ENCODE measurements at regions not wholly inside any gene's neighbourhood (a gene's known extent, or its start where the extent isn't known, plus 50 kb on each side); places are given as distances from the start of the nearest gene placed in this dataset.
"Not testable (repeated sequence)": the region's sequence is repeated elsewhere in the genome, so short reads cannot be mapped to it uniquely, and the experiment has no call there.

DNA sequence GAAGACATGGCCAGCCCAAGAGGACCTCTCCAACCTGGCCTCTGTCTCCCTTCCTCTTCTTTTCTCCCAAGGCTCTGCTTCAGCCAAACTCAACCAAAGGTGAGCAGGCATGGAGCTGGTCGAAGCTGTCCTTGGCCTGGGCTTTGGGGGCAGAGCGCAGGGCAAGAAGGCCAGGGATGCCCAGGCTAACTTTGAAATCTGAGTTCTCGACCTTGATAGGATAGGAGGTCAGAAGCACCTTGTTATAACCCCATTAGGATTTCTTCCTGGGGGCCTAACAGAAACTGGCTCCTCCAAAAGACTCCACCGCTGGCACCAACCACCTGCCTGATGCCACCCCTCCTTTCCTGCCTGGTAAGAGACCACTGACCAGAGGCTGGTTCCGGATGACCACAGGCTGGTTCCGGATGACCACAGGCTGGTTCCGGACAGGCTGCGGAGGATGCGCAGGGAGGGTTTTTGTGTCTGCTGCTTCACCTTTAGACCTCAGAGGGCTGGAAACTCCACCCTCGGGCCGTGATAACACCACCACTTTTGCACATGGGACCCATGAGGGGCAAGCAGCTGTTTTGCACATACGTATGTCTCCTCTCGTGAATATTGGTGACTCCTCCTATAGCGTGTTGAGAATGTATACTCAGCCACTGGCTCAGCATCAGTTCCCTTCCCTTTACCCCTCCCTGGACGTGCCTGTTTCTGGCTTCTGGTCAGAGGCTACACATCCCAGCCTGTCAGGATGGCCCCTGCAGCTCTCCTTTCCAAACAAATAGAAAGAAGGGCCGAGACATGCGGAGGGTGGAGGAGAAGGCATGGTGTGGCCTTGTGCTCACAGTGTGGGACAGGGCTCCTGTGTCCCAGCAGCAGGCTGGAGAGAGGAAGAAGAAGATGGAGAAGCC lies 140.1 kb downstream of the DNAJB6 start:
- Mint-ChIP-seq H3K27me3 (no peaks in the 10 kb centered on the region), H3K4me3 (peak overlapping the region; percentile 61), H3K9me3 (peaks cover 9% of the 10 kb centered on the region), H3K4me1 (peaks cover 13% of the 10 kb centered on the region), H3K36me3 (ENCODE audit: low read depth) (no peaks in the 10 kb centered on the region), H3K27ac (no peak overlapping the region)
- ATAC-seq (replicated peaks): no peak

DNA sequence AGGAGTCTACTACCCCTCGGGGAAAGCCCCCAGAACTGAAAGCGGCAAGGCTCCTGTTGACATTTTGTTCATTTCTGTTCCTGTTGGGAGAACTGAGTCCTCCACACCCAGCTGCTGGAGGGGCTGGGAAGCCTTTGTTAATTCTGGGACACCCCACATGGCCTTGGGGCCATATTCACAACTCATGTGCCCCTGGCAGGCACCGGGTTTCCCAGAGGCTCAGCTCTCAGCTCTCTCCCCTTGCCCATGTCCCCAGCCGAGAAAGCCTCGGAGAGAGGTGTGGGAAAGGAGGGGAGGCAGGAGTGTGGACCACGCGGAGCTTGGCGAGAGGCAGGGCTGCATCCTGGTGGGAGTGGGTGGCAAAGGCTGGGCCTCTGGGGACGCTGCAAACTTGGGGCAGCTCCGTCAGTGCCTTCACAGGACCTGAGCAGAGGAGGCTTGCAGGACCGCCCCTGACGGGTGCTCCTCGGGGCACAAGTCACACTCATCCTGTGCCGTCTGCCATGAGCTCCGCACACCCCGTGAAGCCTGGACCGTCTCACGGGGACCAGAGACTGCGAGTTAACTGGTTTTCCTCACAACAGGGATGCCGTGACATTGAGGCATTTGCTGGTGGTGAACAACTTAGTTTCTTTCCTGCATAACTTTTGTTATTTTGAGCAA lies 140.9 kb downstream of the DNAJB6 start:
- Mint-ChIP-seq H3K9me3 (peaks cover 7% of the 10 kb centered on the region), H3K36me3 (ENCODE audit: low read depth) (no peaks in the 10 kb centered on the region), H3K27ac (no peak overlapping the region), H3K4me1 (peaks cover 9% of the 10 kb centered on the region), H3K4me3 (peak overlapping the region; percentile 61), H3K27me3 (no peaks in the 10 kb centered on the region)
- ATAC-seq (replicated peaks): peak; percentile 79

DNA sequence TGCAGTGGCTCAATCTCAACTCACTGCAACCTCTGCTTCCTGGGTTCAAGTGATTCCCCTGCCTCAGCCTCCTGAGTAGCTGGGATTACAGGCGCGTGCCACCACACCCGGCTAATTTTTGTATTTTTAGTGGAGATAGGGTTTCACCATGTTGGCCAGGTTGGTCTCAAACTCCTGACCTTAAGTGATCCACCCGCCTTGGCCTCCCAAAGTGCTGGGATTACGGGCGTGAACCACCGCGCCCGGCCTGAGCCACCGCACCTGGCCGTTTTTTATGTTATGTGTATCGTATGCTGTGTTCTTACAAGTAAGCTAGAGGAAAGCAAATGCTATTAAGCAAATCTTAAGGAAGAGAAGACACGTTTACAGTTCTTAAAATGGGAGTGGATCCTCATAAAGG lies 141.8 kb downstream of the DNAJB6 start:
- not testable (repeated sequence) for H3K4me1 Mint-ChIP-seq
- peak overlapping the region; percentile 61 for H3K4me3 Mint-ChIP-seq

DNA sequence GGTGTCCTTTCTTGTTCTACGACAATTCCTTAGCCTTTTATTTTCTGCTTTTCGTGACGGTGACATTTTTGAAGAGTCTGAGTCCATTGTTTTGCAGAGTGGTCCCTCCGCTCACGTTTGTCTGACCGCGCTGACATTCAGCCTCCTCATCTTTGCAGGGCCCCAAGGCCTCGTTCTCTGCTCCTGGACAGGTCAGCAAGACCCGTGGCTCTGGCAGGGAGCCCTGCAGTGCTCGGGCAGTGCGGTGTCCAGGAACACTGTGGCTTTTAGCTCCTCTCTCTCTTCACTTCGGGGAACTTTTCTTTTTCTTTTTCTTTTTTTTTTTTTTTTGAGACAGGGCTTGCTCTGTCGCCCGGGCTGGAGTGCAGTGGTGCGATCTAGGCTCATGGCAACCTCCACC lies 142.5 kb downstream of the DNAJB6 start:
- H3K4me3 Mint-ChIP-seq: no peak overlapping the region
- H3K27ac Mint-ChIP-seq: no peak overlapping the region
- H3K36me3 Mint-ChIP-seq (ENCODE audit: low read depth): no peaks in the 10 kb centered on the region
- H3K4me1 Mint-ChIP-seq: peaks cover 6% of the 10 kb centered on the region
- ATAC-seq (replicated peaks): no peak
- no peaks in the 10 kb centered on the region for H3K9me3 Mint-ChIP-seq
- H3K27me3 Mint-ChIP-seq: no peaks in the 10 kb centered on the region

More for the DNA sequence above, 141.8 kb downstream of the DNAJB6 start:
- not testable (repeated sequence) for H3K27me3 Mint-ChIP-seq; H3K36me3 Mint-ChIP-seq (ENCODE audit: low read depth); ATAC-seq (replicated peaks); H3K27ac Mint-ChIP-seq; H3K9me3 Mint-ChIP-seq

DNA sequence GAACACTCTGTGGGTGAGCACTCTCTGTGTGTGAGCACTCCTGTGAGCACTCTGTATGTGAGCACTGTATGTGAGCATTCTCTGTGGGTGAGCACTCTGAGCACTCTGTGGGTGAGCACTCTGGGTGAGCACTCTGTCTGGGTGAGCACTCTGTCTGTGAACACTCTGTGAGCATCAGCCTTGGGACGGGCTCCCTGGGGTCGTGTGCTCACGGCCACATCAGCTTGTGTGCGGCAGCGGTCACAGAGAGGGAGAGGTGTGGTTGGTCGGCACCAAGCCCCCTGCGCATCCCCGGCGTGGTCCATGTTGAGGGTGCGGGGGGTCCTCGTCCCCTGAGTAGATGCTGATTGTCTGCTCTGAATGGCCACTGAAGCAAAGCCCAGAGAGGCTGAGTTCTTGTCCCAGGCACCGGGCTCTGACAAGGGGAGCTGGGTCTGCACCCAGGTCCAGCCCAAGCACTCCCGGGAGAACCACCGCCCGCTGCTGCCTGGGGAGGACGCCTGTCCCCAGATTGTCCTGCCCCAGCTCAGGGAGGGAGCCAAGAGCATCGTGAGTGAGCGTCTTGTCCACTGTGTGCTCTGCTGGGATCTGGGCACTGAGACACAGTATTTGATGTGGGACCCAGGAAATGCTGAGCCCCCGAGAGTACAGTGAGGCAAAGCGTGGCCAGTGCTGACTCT lies 143.7 kb downstream of the DNAJB6 start:
- Mint-ChIP-seq H3K27me3 (no peaks in the 10 kb centered on the region), H3K36me3 (ENCODE audit: low read depth) (no peaks in the 10 kb centered on the region), H3K4me1 (peaks cover 6% of the 10 kb centered on the region), H3K27ac (no peak overlapping the region), H3K9me3 (no peaks in the 10 kb centered on the region), H3K4me3 (no peak overlapping the region)
- no peak for ATAC-seq (replicated peaks)

DNA sequence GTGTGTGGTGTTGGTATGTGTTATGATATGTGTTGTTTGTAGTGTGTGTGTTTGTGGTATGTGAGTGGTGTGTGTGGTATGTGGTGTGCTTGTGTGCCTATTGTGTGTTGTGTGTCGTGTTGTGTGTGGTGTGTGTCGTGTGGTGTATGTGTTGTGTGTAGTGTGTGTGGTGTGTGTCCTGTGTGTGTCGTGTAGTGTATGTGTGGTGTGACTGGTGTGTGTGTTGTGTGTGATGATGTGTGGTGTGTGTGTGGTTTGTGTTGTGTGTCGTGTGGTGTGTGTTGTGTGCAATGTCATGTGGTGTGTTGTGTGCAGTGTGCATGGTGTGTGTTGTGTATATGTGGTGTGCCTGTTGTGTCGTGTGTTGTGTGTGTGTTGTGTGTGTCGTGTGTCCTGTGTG lies 144.6 kb downstream of the DNAJB6 start:
- Mint-ChIP-seq H3K4me1 (peaks cover 6% of the 10 kb centered on the region), H3K9me3 (no peaks in the 10 kb centered on the region), H3K4me3 (no peak overlapping the region), H3K27me3 (no peaks in the 10 kb centered on the region), H3K27ac (no peak overlapping the region), H3K36me3 (ENCODE audit: low read depth) (no peaks in the 10 kb centered on the region)
- no peak for ATAC-seq (replicated peaks)

DNA sequence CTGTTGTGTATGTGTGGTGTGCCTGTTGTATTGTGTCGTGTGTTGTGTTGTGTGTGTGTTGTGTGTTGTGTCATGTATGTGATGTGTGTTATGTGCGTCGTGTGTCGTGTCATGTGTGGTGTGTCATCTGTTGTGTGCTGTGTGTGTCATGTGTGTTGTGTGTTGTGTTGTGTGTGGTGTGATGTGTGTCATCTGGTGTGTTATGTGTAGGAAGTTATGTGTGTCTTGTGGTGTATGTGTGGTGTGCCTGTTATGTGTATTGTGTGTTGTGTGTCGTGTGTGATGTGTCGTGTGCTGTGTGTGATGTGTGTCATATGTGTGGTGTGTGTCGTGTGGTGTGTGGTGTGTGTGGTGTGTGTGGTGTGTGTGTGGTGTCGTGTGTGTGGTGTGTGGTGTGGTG lies 145.2 kb downstream of the DNAJB6 start:
- ATAC-seq (replicated peaks): no peak
- Mint-ChIP-seq H3K27me3 (no peaks in the 10 kb centered on the region), H3K4me3 (no peak overlapping the region), H3K27ac (no peak overlapping the region), H3K36me3 (ENCODE audit: low read depth) (no peaks in the 10 kb centered on the region), H3K4me1 (peaks cover 6% of the 10 kb centered on the region), H3K9me3 (no peaks in the 10 kb centered on the region)

DNA sequence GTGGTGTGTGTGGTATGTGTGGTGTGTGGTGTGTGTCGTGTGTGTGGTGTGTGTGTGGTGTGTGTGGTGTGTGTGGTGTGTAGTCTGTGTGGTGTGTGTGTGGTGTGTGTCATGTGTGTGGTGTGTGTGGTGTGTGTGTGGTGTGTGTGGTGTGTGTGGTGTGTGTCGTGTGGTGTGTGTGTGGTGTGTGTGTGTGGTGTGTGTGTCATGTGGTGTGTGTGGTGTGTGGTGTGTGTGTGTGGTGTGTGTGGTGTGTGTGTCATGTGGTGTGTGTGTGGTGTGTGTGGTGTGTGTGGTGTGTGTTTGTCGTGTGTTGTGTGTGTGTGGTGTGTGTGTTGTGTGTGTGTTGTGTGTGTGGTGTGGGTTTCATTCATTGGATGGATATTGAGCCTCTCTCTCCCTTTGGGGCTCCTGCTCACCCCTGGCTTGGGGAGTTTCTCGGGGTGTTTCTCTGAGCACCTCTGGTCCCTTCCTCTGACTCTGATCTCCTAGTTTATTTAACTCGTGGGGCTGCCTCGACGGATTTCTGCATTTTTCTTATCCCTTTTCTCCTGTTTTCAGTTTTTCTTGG lies 145.8 kb downstream of the DNAJB6 start:
- Mint-ChIP-seq H3K27me3 (no peaks in the 10 kb centered on the region), H3K36me3 (ENCODE audit: low read depth) (no peaks in the 10 kb centered on the region), H3K4me1 (peaks cover 6% of the 10 kb centered on the region), H3K4me3 (no peak overlapping the region), H3K27ac (no peak overlapping the region), H3K9me3 (no peaks in the 10 kb centered on the region)
- no peak for ATAC-seq (replicated peaks)

DNA sequence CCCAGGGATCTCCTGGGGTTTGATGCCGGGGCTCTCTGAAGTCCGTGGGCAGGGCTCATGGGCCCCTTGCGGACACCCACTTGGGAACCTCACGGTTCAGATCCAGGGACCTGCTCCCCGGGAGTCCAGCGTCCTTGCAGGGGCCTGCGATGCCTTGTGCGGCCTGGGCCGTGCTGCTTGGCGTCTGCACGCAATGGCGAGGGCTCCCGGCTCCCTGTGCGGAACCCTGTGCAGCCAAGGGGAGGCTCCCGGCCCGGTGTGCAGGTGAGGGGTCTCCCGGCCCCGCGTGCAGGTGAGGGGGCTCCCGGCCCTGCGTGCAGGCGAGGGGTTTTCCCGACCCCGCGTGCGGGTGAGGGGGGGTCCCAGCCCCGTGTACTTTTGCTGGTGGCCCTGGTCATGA lies 146.7 kb downstream of the DNAJB6 start:
- no peaks in the 10 kb centered on the region for H3K36me3 Mint-ChIP-seq (ENCODE audit: low read depth)
- H3K4me3 Mint-ChIP-seq: no peak overlapping the region
- H3K27ac Mint-ChIP-seq: no peak overlapping the region
- H3K27me3 Mint-ChIP-seq: no peaks in the 10 kb centered on the region
- H3K9me3 Mint-ChIP-seq: no peaks in the 10 kb centered on the region
- H3K4me1 Mint-ChIP-seq: no peaks in the 10 kb centered on the region
- ATAC-seq (replicated peaks): no peak

DNA sequence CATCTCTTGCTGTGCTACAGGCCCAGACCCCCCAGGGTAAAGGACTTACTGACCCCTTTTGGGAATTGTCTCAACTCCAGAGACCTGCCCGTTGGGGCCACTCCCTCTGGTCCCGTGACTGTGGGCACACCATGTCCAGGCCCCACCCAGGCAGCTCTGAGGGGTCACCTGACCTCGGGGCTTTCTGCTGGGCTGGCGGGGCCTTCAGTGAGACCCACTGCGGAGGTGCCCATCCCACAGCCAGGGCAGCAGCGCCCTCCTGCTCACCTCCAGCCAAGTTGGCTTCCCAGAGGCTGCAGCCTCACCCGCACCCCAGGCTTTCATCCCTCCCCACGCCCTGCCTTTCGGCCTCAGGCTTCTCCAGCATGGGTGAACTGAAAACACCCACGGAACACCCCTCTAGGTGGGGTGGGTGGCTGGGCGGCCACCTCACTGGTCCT lies 147.2 kb downstream of the DNAJB6 start:
- H3K36me3 Mint-ChIP-seq (ENCODE audit: low read depth): no peaks in the 10 kb centered on the region
- ATAC-seq (replicated peaks): no peak

DNA sequence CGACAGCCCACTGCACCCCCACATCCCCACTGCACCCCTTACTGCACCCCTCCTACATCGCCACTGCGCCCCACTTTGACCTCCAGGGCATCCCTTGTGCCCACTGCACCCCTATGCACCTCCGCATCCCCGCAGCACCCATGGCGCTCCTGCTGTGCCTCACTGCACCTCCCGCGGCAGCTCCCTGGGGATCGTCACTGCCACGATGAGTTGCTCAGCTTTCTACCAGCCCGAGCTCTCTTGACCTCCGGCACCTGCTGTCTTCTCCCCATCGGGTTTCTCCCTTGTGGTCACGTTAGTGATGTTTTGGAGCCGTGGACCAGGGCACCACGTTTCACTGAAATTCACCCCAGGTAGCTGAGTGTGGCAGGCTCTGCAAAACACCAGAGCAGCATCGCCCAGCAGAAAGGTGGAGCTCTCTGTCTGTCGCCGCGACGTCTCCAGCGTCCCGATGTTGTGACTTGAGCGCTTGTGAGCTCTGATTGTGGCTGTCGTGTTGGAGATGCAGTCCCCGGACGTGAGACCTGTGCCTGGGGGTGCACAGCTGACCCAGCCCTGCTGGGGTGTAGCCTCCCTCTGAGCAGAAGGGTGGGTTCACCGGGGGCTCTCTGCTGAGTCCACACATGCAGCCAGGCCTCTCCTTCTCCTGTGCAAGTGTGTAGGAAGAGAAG lies 147.7 kb downstream of the DNAJB6 start:
- Mint-ChIP-seq H3K4me1 (no peaks in the 10 kb centered on the region), H3K4me3 (no peak overlapping the region), H3K36me3 (ENCODE audit: low read depth) (no peaks in the 10 kb centered on the region), H3K9me3 (no peaks in the 10 kb centered on the region), H3K27ac (no peak overlapping the region), H3K27me3 (no peaks in the 10 kb centered on the region)
- no peak for ATAC-seq (replicated peaks)

More for the DNA sequence above, 147.2 kb downstream of the DNAJB6 start:
- H3K27me3 Mint-ChIP-seq: no peaks in the 10 kb centered on the region
- no peak overlapping the region for H3K4me3 Mint-ChIP-seq
- H3K4me1 Mint-ChIP-seq: no peaks in the 10 kb centered on the region
- no peaks in the 10 kb centered on the region for H3K9me3 Mint-ChIP-seq
- H3K27ac Mint-ChIP-seq: no peak overlapping the region

DNA sequence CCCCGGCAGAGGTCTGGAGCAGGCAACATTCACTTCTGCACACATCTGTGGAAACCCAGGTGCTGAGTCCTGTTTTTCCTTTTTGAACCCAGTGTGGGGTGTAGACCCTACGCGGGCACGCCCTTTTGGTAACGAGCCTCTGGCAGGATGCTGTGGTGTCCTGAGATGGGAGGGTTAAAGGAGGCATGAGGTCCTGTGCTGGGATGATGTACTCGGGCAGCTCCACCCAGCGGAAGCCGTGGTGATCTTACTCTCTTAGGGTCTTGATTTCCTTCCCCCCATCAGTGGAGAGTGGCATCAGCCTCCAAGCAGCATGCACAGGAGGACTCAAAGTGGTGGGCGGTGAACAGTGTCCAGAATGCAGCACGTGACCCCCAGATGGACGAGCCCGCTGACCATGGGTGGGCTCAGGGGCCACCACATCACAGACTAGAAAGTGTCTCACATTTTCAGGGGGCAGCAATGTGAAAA lies 148.6 kb downstream of the DNAJB6 start:
- no peak overlapping the region for H3K4me3 Mint-ChIP-seq
- no peaks in the 10 kb centered on the region for H3K36me3 Mint-ChIP-seq (ENCODE audit: low read depth)
- H3K27me3 Mint-ChIP-seq: no peaks in the 10 kb centered on the region
- no peak overlapping the region for H3K27ac Mint-ChIP-seq
- no peaks in the 10 kb centered on the region for H3K9me3 Mint-ChIP-seq
- peak; percentile 26 for ATAC-seq (replicated peaks)
- peaks cover under 1% of the 10 kb centered on the region for H3K4me1 Mint-ChIP-seq

DNA sequence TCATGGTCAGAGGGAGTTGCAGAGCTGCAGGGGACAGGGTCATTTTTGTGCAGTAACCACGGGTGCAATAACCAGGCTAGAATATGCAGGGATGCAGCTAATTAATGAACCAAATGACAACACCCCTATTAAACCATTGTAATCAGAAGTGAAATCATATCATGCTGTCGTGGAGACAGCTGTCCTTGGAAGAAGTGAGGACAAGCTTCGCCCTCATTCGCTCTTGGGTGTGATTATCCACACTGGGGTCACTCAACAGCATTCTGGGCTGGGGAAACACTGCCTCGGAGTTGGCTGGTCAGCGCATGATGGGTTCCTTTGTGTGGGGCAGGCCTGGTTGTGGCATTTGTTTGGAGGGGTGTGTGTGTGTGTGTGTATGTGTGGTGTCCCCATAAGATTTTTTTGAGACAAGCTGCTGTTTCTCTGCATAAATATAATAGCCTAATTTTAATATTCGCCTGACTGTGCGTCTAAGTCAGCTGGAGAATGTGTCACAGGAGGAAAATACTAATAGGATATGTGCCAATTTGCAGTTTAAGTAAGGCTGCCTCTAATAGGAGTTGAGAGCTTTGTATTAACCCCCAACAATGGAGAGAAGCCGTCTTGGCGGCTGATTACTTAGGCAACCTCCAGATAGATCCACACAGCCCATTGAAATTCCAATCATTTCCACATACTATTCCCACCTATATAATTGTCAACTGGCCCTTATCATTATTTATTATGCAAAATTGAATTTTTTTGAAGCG lies 149.4 kb downstream of the DNAJB6 start:
- H3K27me3 Mint-ChIP-seq: no peaks in the 10 kb centered on the region
- no peak overlapping the region for H3K4me3 Mint-ChIP-seq
- peaks cover 6% of the 10 kb centered on the region for H3K4me1 Mint-ChIP-seq
- ATAC-seq (replicated peaks): no peak
- no peak overlapping the region for H3K27ac Mint-ChIP-seq
- no peaks in the 10 kb centered on the region for H3K36me3 Mint-ChIP-seq (ENCODE audit: low read depth)
- H3K9me3 Mint-ChIP-seq: peaks cover 4% of the 10 kb centered on the region
